ENCODE measurements at regions not wholly inside any gene's neighbourhood (a gene's known extent, or its start where the extent isn't known, plus 50 kb on each side); places are given as distances from the start of the nearest gene placed in this dataset.

DNA sequence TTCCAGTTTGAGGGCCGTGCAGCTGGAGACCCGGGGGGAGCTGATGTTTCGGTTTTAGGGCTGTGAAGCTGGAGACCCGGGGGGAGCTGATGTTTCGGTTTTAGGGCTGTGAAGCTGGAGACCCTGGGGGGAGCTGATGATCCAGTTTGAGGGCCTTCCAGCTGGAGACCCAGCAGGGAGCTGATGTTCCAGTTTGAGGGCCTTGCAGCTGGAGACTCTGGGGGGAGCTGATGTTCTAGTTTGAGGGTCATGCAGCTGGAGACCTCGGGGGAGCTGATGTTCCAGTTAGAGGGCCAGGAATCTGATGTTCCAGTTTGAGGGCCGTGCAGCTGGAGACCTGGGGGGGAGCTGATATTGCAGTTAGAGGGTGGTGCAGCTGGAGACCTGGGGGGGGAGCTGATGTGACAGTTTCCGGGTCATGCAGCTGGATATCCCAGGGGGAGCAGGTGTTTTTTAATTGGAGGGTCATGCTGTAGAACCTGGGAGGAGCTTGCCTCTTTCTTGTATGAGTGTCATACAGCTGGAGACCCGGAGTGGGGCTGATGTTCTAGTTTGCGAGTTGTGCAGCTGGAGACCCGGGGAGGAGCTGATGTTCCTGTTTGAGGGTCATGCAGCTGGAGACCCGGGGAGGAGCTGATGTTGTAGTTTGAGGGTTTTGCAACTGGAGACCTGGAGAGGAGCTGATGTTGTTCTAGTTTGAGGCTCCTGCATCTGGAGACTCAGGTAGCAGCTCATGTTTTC lies 153.2 kb downstream of the RTP5 start:
- no peak for DNase-seq (ENCODE audit: low read depth)

- no peak for DNase-seq (ENCODE audit: low read depth)
Measured at GRCh38 chr2:242024751-242025355, 155.3 kb downstream of the RTP5 start.

- no peak for DNase-seq (ENCODE audit: low read depth)
Measured at GRCh38 chr2:242027676-242028450, 158.3 kb downstream of the RTP5 start.

DNA sequence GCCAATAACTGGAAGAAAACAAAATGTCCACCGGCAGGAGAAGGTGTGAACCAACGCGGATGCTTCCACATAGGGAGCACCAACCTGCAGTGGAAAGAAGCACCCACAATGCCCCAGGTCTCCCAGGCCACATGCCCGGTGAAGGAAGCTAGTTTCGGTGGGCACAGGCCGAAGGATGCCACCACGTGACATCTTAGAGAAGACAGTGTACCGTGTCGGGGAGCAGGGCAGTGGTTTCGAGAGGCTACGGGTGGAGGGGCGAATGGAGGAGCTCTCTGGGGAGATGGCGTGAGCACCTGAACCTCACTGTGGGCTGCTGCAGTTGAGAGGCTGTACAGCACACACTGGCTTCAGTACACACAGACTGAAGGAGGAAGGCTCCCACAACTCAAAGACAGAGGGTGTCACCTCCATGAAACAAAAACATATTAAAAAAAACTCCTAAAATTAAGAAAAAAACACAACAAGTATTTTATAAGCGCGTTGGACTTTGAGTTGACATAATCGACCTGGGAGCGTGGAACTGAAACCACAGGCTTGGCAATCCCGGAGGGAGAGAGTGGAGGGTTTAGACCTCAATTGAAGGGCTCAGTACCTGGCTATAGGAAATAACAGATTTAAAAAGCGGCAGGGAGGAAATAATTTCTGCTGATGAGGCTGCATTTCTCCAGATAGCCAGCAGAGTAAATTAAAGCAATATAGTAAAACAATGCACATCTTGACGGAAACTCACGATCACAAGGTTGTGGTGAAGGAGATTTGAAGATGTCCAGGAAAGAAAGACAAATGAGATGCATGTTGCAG lies 160.1 kb downstream of the RTP5 start:
- DNase-seq (ENCODE audit: low read depth): no peak

DNA sequence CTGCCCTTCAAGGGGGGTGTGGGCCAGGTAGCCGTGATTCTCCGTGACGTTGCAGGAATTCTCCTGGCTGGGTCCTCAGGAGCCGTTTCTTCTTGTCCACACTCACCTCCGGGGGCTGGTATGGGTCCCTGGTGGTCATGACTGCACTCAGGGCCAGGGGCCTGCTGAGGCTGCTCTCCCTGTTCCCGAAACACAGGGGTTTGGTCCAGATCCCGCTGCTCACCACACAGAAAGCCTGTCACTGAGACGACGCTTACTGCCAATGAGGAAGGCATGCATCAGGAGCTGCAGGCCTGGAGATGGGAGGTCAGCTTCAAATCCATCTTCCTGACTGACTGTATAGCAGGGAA lies 160.7 kb downstream of the RTP5 start:
- no peak for DNase-seq (ENCODE audit: low read depth)

DNA sequence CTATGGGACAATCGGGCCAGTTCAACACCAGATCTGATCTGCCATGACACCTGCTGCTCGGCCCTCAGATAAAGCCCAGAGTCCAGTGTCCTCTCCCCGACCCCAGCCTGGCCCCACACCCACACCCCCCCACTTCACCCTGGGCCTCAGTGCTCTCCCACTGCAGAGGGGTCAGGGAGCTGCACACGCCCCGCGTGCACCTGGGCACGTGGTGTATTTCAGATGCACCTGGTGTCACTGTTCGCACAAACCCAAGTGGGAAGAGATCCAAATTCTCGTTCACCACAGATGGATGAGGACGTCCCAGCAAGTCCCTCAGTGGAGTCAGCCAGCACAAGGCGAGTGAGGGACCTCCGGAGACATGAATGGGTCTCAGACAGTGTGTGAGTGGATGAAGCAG lies 161.3 kb downstream of the RTP5 start:
- DNase-seq (ENCODE audit: low read depth): no peak

- DNase-seq (ENCODE audit: low read depth): peak; percentile 94
Measured at GRCh38 chr2:242031481-242032019, 162.0 kb downstream of the RTP5 start.

GRCh38 chr2:242032780-242033656 lies 163.5 kb downstream of the RTP5 start:
- DNase-seq (ENCODE audit: low read depth): no peak

- no peak for DNase-seq (ENCODE audit: low read depth)
Measured at GRCh38 chr2:242034138-242034537, 164.6 kb downstream of the RTP5 start.

DNA sequence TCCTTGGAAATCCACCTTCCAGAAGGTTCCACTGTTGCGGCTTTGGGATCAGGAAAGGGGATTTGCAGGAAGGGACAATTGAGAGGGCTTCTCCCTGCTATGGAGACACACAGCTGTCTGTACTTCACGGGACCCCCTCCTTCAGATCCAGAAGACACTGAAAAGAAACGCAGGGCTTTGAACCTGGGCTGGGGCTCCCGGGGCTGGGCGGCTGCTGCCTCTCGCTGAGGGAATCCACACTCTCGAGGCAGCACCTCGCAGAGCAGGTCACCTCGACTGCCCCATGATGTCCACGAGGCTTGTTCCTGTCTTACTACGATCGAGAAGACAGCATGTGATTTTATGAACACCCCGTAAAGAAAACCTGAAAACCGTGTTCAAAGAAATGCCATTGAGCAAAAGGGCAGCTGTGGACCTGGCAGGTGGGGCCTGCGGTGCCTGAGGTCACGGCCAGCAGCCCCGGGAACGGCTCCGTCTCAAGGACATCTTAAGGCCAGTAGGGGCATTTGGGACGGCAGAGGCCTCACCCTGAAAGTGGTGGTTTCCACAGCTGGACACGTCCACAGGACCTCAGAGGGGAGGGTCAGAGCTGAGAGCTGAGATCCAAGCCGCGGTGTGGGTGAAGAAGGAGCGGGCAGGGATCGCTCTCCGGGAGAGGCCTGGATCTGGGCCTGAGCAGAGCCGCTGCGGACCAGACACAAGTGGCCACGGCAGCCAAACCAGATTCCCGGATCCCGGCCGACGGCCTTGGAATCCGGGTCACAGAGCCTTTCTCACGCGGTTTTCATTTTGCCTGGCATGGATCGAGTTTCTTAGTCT lies 165.7 kb downstream of the RTP5 start:
- DNase-seq (ENCODE audit: low read depth): no peak

- no peak for DNase-seq (ENCODE audit: low read depth)
Measured at GRCh38 chr2:242035858-242036652, 166.5 kb downstream of the RTP5 start.

DNA sequence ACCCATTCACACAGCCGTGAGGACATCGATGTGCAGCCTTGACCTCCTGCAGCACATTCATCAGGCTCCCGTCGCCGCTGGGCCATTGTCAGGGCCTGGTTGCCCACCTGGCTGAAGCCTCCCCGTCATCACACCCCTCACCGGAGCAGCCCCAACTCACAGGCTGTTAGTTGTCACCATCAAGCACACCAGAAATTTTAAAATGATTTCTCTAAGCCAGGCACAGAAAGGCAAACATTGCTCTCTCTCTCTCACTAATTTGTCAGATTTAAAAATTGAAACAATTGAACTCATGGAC lies 167.1 kb downstream of the RTP5 start:
- no peak for DNase-seq (ENCODE audit: low read depth)

DNA sequence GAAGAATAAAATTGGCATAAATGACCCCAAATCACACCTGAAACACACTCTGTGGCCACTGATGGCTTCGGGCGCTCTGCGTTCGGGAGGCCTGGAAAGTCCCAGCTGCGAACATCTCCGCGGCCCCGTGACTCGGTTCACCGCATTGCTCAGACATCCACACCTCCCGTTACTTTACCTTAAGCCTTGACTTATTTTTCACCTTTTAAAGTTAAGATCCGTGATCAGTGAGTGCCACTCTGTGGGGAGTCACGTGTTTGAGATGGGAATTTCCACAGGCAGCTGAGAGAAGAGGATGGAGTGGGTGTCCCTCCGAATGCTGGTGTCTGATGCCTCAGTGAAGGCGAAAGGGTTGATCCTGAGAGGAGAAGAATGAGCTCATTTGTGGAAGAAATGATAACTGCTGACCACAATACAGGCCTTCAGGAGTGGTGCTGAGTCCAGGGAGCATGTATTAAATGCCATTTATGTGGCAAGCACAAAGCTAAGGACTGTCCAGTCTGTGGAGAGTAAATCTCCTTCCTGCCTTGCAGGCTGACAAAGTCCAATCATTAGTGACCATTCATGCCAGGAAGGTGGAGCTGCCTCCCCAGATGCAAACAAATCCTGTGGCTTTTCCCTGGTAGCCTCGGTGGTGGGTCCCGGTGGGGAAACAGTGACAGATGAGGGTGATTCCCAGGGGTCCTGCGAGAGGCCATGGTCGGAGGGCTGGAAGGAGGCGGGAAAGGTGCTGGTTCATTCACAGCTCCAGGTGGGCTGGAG lies 168.8 kb downstream of the RTP5 start:
- DNase-seq (ENCODE audit: low read depth): no peak

GRCh38 chr2:242038928-242039341 lies 169.4 kb downstream of the RTP5 start:
- DNase-seq (ENCODE audit: low read depth): no peak

DNA sequence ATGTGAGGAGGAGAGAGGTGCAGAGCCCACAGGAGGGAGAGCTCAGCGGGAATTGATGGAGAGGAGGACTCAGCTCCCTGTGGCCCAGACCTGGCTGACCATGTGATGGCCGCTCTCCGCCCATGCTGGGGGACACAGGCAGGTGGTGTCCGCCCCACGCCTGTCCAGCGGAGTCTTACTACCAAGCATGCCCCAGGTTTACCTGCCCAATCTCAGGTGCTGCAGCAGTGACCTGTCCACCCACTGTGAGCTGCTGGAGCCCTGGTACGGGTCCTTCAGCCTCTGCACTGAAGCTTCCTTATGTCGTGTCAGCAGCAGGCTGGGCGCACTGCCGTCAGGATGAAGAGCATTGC lies 170.8 kb downstream of the RTP5 start:
- no peak for DNase-seq (ENCODE audit: low read depth)

DNA sequence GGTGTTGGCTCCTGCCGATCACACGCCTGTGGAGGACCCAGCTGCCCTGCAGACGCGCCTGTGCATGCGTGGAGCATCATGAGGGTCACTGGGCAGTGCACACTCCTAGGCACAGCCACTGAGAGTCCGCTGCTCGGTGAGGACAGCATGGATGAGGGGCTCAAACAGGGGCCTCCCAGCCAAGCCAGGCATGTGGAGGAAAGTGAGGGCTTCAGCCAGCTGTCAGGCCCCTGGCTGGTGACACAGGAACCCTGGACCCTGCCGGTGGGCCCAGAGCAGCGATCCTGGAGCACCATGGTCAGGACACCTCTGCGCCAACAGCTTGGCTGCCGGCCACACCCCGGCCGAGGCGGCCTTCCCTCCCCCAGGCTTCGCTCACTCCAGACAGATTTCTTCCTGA lies 171.2 kb downstream of the RTP5 start:
- DNase-seq (ENCODE audit: low read depth): no peak

- no peak for DNase-seq (ENCODE audit: low read depth)
Measured at GRCh38 chr2:242041816-242042215, 172.3 kb downstream of the RTP5 start.

All from myocyte (in vitro differentiated cells).